ENCODE measurements at regions not wholly inside any gene's neighbourhood (a gene's known extent, or its start where the extent isn't known, plus 50 kb on each side); places are given as distances from the start of the nearest gene placed in this dataset.

- no peak for TF ChIP-seq ZFX (IDR thresholded peaks at IDR 0.05)
- TF ChIP-seq CTCF (conservative IDR thresholded peaks at IDR 0.05): no peak
Observed at GRCh38 chr13:97142452-97142851, 79.7 kb upstream of the MBNL2 start.

GRCh38 chr13:97145057-97145456 lies 77.1 kb upstream of the MBNL2 start:
- TF ChIP-seq ZFX (IDR thresholded peaks at IDR 0.05): no peak
- H3K27ac ChIP-seq: no peak overlapping the region

More at GRCh38 chr13:97142452-97142851, 79.7 kb upstream of the MBNL2 start:
- no peak overlapping the region for H3K27ac ChIP-seq

GRCh38 chr13:97148894-97149293 lies 73.2 kb upstream of the MBNL2 start:
- no peak overlapping the region for H3K27ac ChIP-seq
- TF ChIP-seq CTCF (conservative IDR thresholded peaks at IDR 0.05) (no peak), ZFX (IDR thresholded peaks at IDR 0.05) (no peak)

- H3K27ac ChIP-seq: no peak overlapping the region
- no peak for TF ChIP-seq ZFX (IDR thresholded peaks at IDR 0.05)
- no peak for TF ChIP-seq CTCF (conservative IDR thresholded peaks at IDR 0.05)
Observed at GRCh38 chr13:97160421-97160820, 61.7 kb upstream of the MBNL2 start.

- TF ChIP-seq CTCF (conservative IDR thresholded peaks at IDR 0.05) (no peak), ZFX (IDR thresholded peaks at IDR 0.05) (no peak)
- H3K27ac ChIP-seq: no peak overlapping the region
Observed at GRCh38 chr13:97161582-97162231, 60.4 kb upstream of the MBNL2 start.

- H3K27ac ChIP-seq: no peak overlapping the region
- TF ChIP-seq CTCF (conservative IDR thresholded peaks at IDR 0.05) (no peak), ZFX (IDR thresholded peaks at IDR 0.05) (no peak)
Observed at GRCh38 chr13:97165502-97166425, 56.4 kb upstream of the MBNL2 start.

GRCh38 chr13:97171136-97171535 lies 51.0 kb upstream of the MBNL2 start:
- TF ChIP-seq CTCF (conservative IDR thresholded peaks at IDR 0.05): no peak
- TF ChIP-seq ZFX (IDR thresholded peaks at IDR 0.05): no peak
- H3K27ac ChIP-seq: no peak overlapping the region

Measured in C4-2B (cell line).